PC-9 (cell line): ENCODE measurements at regions not wholly inside any gene's neighbourhood (a gene's known extent, or its start where the extent isn't known, plus 50 kb on each side); places are given as distances from the start of the nearest gene placed in this dataset.

Experiments used
- EZH2 ChIP-seq: fragments of 200-600 bp; sonication (generic); IDR thresholded peaks from 2 replicates; pipeline ENCODE4 v1.8.0; 2017; ENCODE audit warnings: antibody characterized with exemption, low read depth
- TF ChIP-seq, protein P1 (sequence below): fragments of 200-600 bp; sonication (generic); conservative IDR thresholded peaks from 2 replicates; pipeline ENCODE4 v1.6.1; 2017; ENCODE audit warnings: mixed run types, antibody characterized with exemption, mild to moderate bottlenecking, moderate library complexity

DNA sequence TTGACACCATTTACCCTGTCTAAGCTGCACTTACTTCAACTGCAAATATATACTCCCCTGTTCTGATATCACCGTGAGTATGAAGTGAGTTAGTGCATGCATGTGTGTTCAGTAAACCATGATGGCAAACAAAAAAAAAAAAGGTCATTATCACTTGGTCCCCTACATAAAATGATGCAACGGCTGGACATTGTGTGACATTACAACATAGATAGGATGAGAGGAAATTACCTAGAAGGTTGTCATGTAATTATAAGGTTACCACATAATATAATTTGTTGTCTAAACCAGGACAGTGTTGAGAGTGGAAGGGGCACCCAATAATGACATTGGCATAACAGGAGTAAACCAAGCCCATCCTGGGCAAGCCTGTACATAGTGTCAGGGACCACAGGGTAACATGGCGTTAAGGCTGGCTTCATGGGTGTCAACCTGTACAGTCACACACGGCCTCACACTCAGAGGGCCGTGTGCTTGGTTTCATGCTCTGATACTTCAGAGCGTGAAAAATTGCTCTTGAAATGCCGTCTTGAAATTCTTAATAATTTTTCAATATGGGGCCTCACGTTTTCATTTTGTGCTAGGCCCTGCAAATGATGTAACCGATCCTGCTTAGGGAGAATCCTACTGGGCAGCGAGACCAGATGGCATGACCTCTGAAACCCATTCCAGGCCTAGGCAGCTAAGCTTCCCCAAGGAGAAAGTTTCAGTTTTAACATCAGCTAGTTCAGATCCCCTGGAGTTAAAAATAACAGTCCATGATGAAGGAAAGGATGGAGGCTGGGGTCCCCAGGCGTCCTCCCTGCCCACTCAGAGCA, 106.1 kb downstream of the AXIN2 start:
- TF ChIP-seq, protein P1, sequence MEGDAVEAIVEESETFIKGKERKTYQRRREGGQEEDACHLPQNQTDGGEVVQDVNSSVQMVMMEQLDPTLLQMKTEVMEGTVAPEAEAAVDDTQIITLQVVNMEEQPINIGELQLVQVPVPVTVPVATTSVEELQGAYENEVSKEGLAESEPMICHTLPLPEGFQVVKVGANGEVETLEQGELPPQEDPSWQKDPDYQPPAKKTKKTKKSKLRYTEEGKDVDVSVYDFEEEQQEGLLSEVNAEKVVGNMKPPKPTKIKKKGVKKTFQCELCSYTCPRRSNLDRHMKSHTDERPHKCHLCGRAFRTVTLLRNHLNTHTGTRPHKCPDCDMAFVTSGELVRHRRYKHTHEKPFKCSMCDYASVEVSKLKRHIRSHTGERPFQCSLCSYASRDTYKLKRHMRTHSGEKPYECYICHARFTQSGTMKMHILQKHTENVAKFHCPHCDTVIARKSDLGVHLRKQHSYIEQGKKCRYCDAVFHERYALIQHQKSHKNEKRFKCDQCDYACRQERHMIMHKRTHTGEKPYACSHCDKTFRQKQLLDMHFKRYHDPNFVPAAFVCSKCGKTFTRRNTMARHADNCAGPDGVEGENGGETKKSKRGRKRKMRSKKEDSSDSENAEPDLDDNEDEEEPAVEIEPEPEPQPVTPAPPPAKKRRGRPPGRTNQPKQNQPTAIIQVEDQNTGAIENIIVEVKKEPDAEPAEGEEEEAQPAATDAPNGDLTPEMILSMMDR = no peak
- TF ChIP-seq EZH2 = no peak
